Glomerular endothelial cell (primary cell): ENCODE measurements at regions not wholly inside any gene's neighbourhood (a gene's known extent, or its start where the extent isn't known, plus 50 kb on each side); places are given as distances from the start of the nearest gene placed in this dataset.
"Not testable (repeated sequence)": the region's sequence is repeated elsewhere in the genome, so short reads cannot be mapped to it uniquely, and the experiment has no call there.

ENCODE experiments used
- DNase-seq: peaks from one replicate; pipeline ENCODE4 v3.0.0-alpha.2; 2011; ENCODE audit warnings: low read depth, low spot score; ENCODE audit errors: extremely low read depth

- no peak for DNase-seq
Observed at GRCh38 chr5:18652404-18653215, 1018.4 kb downstream of the TAF11L14 start.

GRCh38 chr5:18653216-18653752, 1019.0 kb downstream of the TAF11L14 start:
- no peak for DNase-seq

GRCh38 chr5:18660511-18660910, 1026.3 kb downstream of the TAF11L14 start:
- no peak for DNase-seq

- no peak for DNase-seq
Observed at GRCh38 chr5:18662231-18662630, 1028.0 kb downstream of the TAF11L14 start.

- not testable (repeated sequence) for DNase-seq
Observed at GRCh38 chr5:18674212-18674611, 1040.0 kb downstream of the TAF11L14 start.

GRCh38 chr5:18675041-18675440, 1040.8 kb downstream of the TAF11L14 start:
- no peak for DNase-seq

- DNase-seq = no peak
Observed at GRCh38 chr5:18686253-18686652, 1052.0 kb downstream of the TAF11L14 start.

GRCh38 chr5:18687429-18687828, 1053.2 kb downstream of the TAF11L14 start:
- DNase-seq = no peak

- DNase-seq = no peak
Observed at GRCh38 chr5:18699681-18700080, 1065.4 kb downstream of the TAF11L14 start.

GRCh38 chr5:18702821-18703220, 1068.6 kb downstream of the TAF11L14 start:
- no peak for DNase-seq

GRCh38 chr5:18712936-18713485, 1078.8 kb downstream of the TAF11L14 start:
- no peak for DNase-seq

- DNase-seq = no peak
Observed at GRCh38 chr5:18720002-18720401, 1085.7 kb downstream of the TAF11L14 start.

GRCh38 chr5:18732556-18733479, 1098.6 kb downstream of the TAF11L14 start:
- no peak for DNase-seq

GRCh38 chr5:18736051-18736398, 1101.8 kb downstream of the TAF11L14 start:
- DNase-seq = no peak

- DNase-seq = not testable (repeated sequence)
Observed at GRCh38 chr5:18736736-18737135, 1102.5 kb downstream of the TAF11L14 start.

GRCh38 chr5:18740301-18740700, 1106.0 kb downstream of the TAF11L14 start:
- no peak for DNase-seq

- no peak for DNase-seq
Observed at GRCh38 chr5:18742830-18743229, 1108.6 kb downstream of the TAF11L14 start.

- no peak for DNase-seq
Observed at GRCh38 chr5:18744441-18744840, 1110.2 kb downstream of the TAF11L14 start.

GRCh38 chr5:18745042-18745987, 1111.1 kb downstream of the TAF11L14 start:
- DNase-seq = no peak

- no peak for DNase-seq
Observed at GRCh38 chr5:18745988-18746615, 1111.8 kb downstream of the TAF11L14 start.
